H1 (cell line): ENCODE measurements at regions not wholly inside any gene's neighbourhood (a gene's known extent, or its start where the extent isn't known, plus 50 kb on each side); places are given as distances from the start of the nearest gene placed in this dataset.

ENCODE experiments used
- CTBP2 ChIP-seq: IDR thresholded peaks from 2 replicates; pipeline ENCODE4 v1.7.0; 2011; ENCODE audit warnings: borderline replicate concordance, mild to moderate bottlenecking, moderate library complexity, mixed read lengths, low read length; ENCODE audit not compliant: insufficient read depth, insufficient read length
- JUN ChIP-seq: IDR thresholded peaks from 2 replicates; pipeline ENCODE4 v1.6.1; 2011; ENCODE audit warnings: low read depth, mild to moderate bottlenecking, improper control_type of control experiment, low read length
- SP2 ChIP-seq: IDR thresholded peaks from 2 replicates; pipeline ENCODE4 v1.6.1; 2012; ENCODE audit warnings: mild to moderate bottlenecking, low read length, inconsistent platforms

- TF ChIP-seq CTBP2 (no peak), JUN (no peak), SP2 (no peak)
- TF ChIP-seq, all 59 proteins: peak for 0
These were observed 368.0 kb downstream of the FAT4 start (continued) for GRCh38 chr4:125682730-125683129.
